Left lung (tissue), 4 donors: ENCODE measurements at regions not wholly inside any gene's neighbourhood (a gene's known extent, or its start where the extent isn't known, plus 50 kb on each side); places are given as distances from the start of the nearest gene placed in this dataset.

ENCODE experiments used
- ATAC-seq: fragments of 200-7000 bp; cut with Tn5 transposase; one replicate; pipeline ENCODE4 v1.9.1; 2020; ENCODE audit warnings: moderate library complexity
- DNase-seq, 4 donors: peaks; one replicate each; pipeline ENCODE4 v3.0.0-alpha.2; 2013 to 2020
- H3K27ac ChIP-seq, 2 donors: fragments of 200-600 bp; sonication (generic) in 1 of 2; one replicate each; pipeline versions ENCODE4 v1.5.0 to v1.8.0; 2020 to 2021
- H3K27me3 ChIP-seq, 2 donors: fragments of 200-600 bp; sonication (generic) in 1 of 2; one replicate each; pipeline versions ENCODE4 v1.5.0 to v1.8.0; 2020 to 2021
- H3K36me3 ChIP-seq, 2 donors: fragments of 200-600 bp; sonication (generic) in 1 of 2; one replicate each; pipeline versions ENCODE4 v1.5.0 to v1.8.0; 2020 to 2021
- H3K4me1 ChIP-seq, 2 donors: fragments of 200-600 bp; one replicate each; pipeline ENCODE4 v1.8.0; 2021
- H3K4me3 ChIP-seq, 2 donors: fragments of 200-600 bp; sonication (generic) in 1 of 2; one replicate each; pipeline versions ENCODE4 v1.5.0 to v1.8.0; 2020 to 2021; ENCODE audit warnings: mild to moderate bottlenecking in 1 of 2
- H3K9me3 ChIP-seq, 2 donors: fragments of 200-600 bp; sonication (generic) in 1 of 2; one replicate each; pipeline versions ENCODE4 v1.5.0 to v1.8.0; 2020 to 2021
- intact Hi-C, 2 donors: fragments of 100-400 bp; cut with DNase I; formaldehyde crosslinking; loops; one replicate each; pipeline versions ENCODE4 v1.11.2 to v1.14.2; 2022
- TF ChIP-seq, protein P1 (sequence below), 2 donors: fragments of 200-600 bp; sonication (generic) in 1 of 2; IDR thresholded peaks; one replicate each; pipeline versions ENCODE4 v1.5.0 to v1.8.0; 2021; ENCODE audit warnings: antibody characterized with exemption in 2 of 2
- donor health status: DM: no; HTN: yes; CAD: no.
- donor health status: DM: no; HTN: no; CAD: no.

DNA sequence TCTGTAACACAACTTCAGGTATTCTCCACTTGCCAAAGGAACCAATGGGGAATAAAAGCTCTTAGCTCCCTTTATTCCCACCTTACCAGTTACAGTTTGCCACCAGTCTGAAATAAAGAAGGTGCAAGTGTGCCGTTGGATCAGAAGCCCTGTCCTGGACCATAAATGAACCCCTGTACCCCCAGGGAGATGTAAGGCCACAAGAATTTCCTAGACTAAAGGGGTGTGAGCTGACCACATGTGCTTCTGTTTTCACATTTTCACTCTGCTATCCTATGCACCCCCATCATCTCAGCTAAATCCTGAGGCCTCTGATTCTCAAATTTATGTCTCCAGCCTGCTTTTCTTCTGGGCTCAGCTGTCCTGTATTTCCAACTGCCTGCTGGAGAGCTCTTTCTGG lies 221.2 kb downstream of the SPRY1 start:
- H3K4me3 ChIP-seq, result no peak overlapping the region
- H3K4me1 ChIP-seq, result peaks cover 15 to 26% of the 10 kb centered on the region in 2 donors
- DNase-seq (no peak), ATAC-seq (no peak)
- H3K27me3 ChIP-seq, result no peaks in the 10 kb centered on the region
- H3K36me3 ChIP-seq, result no peaks in the 10 kb centered on the region
- intact Hi-C loops, result no loop called here
- TF ChIP-seq, protein P1, sequence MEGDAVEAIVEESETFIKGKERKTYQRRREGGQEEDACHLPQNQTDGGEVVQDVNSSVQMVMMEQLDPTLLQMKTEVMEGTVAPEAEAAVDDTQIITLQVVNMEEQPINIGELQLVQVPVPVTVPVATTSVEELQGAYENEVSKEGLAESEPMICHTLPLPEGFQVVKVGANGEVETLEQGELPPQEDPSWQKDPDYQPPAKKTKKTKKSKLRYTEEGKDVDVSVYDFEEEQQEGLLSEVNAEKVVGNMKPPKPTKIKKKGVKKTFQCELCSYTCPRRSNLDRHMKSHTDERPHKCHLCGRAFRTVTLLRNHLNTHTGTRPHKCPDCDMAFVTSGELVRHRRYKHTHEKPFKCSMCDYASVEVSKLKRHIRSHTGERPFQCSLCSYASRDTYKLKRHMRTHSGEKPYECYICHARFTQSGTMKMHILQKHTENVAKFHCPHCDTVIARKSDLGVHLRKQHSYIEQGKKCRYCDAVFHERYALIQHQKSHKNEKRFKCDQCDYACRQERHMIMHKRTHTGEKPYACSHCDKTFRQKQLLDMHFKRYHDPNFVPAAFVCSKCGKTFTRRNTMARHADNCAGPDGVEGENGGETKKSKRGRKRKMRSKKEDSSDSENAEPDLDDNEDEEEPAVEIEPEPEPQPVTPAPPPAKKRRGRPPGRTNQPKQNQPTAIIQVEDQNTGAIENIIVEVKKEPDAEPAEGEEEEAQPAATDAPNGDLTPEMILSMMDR (IDR thresholded peaks at IDR 0.05), result no peak
- H3K27ac ChIP-seq, result peak overlapping the region in 1 of 2 donors; percentile 68
- H3K9me3 ChIP-seq, result no peaks in the 10 kb centered on the region

DNA sequence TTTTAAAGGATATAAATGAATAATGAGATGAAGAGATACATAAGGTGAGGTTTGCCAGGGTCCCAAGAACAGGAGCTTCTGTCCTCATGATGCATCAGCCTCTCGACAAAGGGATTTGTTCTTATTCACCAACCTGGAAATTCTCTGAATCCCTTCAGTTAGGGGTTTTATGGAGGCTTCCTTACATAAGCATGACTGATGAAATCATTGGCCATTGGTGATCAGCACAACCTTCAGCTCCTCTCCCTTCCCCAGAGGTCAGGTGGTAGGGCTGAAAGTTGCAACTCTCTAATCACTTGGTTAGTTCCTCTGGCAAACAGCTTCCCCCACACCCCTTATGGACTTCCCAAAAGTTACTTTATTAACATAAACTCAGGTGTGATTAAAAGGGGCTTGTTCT lies 222.0 kb downstream of the SPRY1 start:
- Histone ChIP-seq H3K4me1 (peaks cover 15 to 26% of the 10 kb centered on the region in 2 donors), H3K27ac (no peak overlapping the region), H3K9me3 (no peaks in the 10 kb centered on the region), H3K27me3 (no peaks in the 10 kb centered on the region), H3K4me3 (no peak overlapping the region), H3K36me3 (no peaks in the 10 kb centered on the region)
- TF ChIP-seq, protein P1 (IDR thresholded peaks at IDR 0.05), result no peak
- DNase-seq (no peak), ATAC-seq (no peak)
- intact Hi-C loops, result no loop called here

DNA sequence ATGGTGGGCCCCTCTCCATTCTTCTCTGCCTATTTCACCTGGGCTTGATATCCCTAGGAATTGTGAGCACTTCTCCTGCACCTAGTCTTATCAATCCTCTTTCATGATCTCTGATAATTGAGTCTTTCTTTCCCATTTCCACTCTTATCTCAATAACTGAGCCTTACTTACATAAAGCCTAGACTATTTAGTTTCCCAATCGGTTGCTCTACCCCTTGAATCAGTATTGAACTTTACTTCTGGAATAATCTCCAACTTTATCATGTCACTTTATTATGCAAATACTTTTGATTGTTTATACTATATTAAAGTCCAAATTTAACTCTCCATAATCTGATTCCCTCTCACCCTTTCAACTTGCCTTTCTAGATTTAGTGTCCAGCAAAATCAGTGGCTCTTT lies 222.7 kb downstream of the SPRY1 start:
- Histone ChIP-seq H3K4me1 (peaks cover 15 to 26% of the 10 kb centered on the region in 2 donors), H3K4me3 (no peak overlapping the region), H3K27ac (no peak overlapping the region), H3K9me3 (no peaks in the 10 kb centered on the region), H3K27me3 (no peaks in the 10 kb centered on the region), H3K36me3 (no peaks in the 10 kb centered on the region)
- ATAC-seq (no peak), DNase-seq (no peak)
- intact Hi-C loops, result no loop called here
- TF ChIP-seq, protein P1 (IDR thresholded peaks at IDR 0.05), result no peak

DNA sequence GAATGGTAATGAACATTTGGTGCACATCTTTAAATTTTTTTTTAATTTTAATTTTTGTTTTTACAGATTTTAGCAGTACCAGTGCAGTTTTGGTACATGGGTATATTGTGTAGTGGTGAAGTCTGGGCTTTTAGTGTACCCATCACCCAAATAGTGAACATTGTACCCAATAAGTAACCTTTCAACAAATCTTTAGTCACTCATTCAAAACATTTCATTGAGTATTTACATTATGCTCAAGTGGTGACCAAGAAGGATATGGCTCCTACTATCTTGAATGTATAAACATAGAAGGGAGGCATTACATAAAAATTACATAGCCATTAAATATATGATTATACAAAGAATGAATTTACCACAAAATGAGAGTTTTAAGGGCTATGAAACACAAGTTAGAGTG lies 223.3 kb downstream of the SPRY1 start:
- TF ChIP-seq, protein P1 (IDR thresholded peaks at IDR 0.05), result no peak
- Histone ChIP-seq H3K27me3 (no peaks in the 10 kb centered on the region), H3K36me3 (no peaks in the 10 kb centered on the region), H3K9me3 (no peaks in the 10 kb centered on the region), H3K4me1 (peaks cover 15 to 26% of the 10 kb centered on the region in 2 donors), H3K27ac (no peak overlapping the region), H3K4me3 (no peak overlapping the region)
- intact Hi-C loops, result no loop called here
- no peak for DNase-seq
- no peak for ATAC-seq

DNA sequence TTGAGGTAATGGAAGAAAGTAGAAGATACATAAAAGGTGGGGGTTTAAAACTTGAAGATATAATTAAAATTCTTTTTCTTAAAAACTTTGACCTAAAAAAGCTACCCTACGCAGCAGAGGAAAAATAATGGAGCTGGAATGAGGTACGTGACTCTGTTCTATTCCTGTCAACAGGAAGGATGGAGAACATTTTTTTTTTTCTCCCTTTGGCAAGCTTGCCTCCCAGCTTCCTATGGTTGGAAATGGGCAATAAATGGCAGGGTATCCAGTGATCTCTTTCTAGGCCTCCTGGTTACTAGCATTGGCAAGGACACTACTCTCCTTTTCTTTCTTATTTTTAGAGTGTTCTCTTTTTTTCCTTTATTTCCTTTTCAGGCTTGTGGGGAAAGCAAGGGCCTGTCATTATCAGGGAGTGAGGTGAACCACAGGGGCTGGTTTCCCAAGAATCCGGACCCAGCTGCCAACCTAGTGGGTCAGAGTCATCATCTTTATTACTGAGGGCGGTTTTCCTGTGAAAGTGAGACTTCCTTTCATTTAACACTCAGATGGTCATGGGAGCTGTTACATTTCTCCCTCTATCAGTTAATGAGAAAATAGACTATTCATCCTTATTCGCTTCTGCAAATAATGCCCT lies 224.6 kb downstream of the SPRY1 start:
- intact Hi-C loops, result no loop called here
- Histone ChIP-seq H3K27ac (peak overlapping the region in 1 of 2 donors; percentile 31), H3K27me3 (no peaks in the 10 kb centered on the region), H3K36me3 (no peaks in the 10 kb centered on the region), H3K4me3 (no peak overlapping the region), H3K9me3 (no peaks in the 10 kb centered on the region), H3K4me1 (peaks cover 15 to 26% of the 10 kb centered on the region in 2 donors)
- DNase-seq, result no peak
- TF ChIP-seq, protein P1 (IDR thresholded peaks at IDR 0.05), result no peak
- peak; percentile 28 for ATAC-seq
